ENCODE measurements at regions not wholly inside any gene's neighbourhood (a gene's known extent, or its start where the extent isn't known, plus 50 kb on each side); places are given as distances from the start of the nearest gene placed in this dataset.
"Not testable (repeated sequence)": the region's sequence is repeated elsewhere in the genome, so short reads cannot be mapped to it uniquely, and the experiment has no call there.

GRCh38 chr1:222382171-222382570, 165.7 kb downstream of the HHIPL2 start:
- intact Hi-C loops (cut with DNase I), result no loop called here
- no peak overlapping the region for H3K27ac ChIP-seq
- FAIRE-seq (no peak), ATAC-seq (no peak), DNase-seq (no peak)
- no peaks in the 10 kb centered on the region for H3K27me3 ChIP-seq
- no peaks in the 10 kb centered on the region for H3K36me3 ChIP-seq
- H3K4me1 ChIP-seq, result no peaks in the 10 kb centered on the region
- TF ChIP-seq, protein P1, sequence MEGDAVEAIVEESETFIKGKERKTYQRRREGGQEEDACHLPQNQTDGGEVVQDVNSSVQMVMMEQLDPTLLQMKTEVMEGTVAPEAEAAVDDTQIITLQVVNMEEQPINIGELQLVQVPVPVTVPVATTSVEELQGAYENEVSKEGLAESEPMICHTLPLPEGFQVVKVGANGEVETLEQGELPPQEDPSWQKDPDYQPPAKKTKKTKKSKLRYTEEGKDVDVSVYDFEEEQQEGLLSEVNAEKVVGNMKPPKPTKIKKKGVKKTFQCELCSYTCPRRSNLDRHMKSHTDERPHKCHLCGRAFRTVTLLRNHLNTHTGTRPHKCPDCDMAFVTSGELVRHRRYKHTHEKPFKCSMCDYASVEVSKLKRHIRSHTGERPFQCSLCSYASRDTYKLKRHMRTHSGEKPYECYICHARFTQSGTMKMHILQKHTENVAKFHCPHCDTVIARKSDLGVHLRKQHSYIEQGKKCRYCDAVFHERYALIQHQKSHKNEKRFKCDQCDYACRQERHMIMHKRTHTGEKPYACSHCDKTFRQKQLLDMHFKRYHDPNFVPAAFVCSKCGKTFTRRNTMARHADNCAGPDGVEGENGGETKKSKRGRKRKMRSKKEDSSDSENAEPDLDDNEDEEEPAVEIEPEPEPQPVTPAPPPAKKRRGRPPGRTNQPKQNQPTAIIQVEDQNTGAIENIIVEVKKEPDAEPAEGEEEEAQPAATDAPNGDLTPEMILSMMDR (IDR thresholded peaks at IDR 0.05), result no peak
- H3K9me3 ChIP-seq, result no peaks in the 10 kb centered on the region
- 48 to 53% methylated on average over 3 of the region's 3 CpGs for WGBS, 2 donors
- H3K4me3 ChIP-seq, result no peak overlapping the region

GRCh38 chr1:222377428-222378088, 170.3 kb downstream of the HHIPL2 start:
- no peaks in the 10 kb centered on the region for H3K36me3 ChIP-seq
- TF ChIP-seq, protein P1 (IDR thresholded peaks at IDR 0.05), result no peak
- 59 to 69% methylated on average over 6 of the region's 6 CpGs for WGBS, 2 donors
- no peak for DNase-seq
- no peaks in the 10 kb centered on the region for H3K4me1 ChIP-seq
- H3K4me3 ChIP-seq, result no peak overlapping the region
- H3K9me3 ChIP-seq, result no peaks in the 10 kb centered on the region
- intact Hi-C loops (cut with DNase I), result no loop called here
- no peaks in the 10 kb centered on the region for H3K27me3 ChIP-seq
- ATAC-seq, result no peak
- no peak for FAIRE-seq
- H3K27ac ChIP-seq, result no peak overlapping the region

DNA sequence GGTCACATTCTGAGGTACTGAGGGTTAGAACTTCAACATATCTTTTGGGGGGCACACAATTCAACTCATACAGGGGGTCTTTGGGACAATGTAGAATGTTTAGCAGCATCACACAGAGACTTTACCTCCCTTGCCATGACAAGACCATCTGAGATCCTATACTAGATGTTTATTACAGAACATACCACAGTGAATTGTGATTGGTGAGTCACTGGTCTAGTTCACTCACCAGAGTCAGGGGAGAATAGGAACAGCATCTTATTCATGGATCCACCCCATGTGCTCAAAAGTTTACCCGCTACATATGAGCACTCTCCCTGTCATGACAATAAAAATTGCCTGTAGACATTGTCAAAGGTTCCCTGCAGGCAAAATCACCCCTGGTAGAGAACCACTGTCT, 171.1 kb downstream of the HHIPL2 start:
- H3K36me3 ChIP-seq; H3K4me1 ChIP-seq; H3K9me3 ChIP-seq; H3K4me3 ChIP-seq; H3K27ac ChIP-seq; ATAC-seq; DNase-seq; FAIRE-seq; intact Hi-C loops (cut with DNase I); H3K27me3 ChIP-seq: not testable (repeated sequence)
- 93 to 96% methylated on average over 1 of the region's 1 CpG for WGBS, 2 donors

DNA sequence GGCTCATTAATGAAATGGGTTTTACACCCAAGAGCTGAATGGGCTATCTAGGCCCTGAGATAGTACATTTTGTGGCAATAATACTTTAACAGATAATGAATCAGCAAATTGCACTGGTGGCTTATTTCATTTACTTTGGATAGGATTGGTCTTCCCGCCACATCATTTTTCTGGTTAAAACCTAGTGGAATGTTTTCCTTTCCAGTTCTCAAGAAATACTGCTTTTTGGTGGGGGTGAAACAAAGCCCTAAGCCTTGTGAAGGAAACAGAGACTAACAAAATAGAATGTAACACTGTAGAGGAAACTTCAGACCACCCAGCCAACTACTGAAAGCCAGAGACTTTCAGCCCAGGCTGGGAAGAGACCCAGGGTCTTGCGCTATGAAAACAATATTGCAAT, 172.2 kb downstream of the HHIPL2 start:
- no peak overlapping the region for H3K27ac ChIP-seq
- TF ChIP-seq, protein P1 (IDR thresholded peaks at IDR 0.05), result no peak
- DNase-seq (no peak), ATAC-seq (no peak), FAIRE-seq (no peak)
- H3K4me3 ChIP-seq, result no peak overlapping the region
- WGBS, 2 donors, result 94 to 98% methylated on average over 2 of the region's 2 CpGs
- H3K27me3 ChIP-seq, result no peaks in the 10 kb centered on the region
- intact Hi-C loops (cut with DNase I), result no loop called here
- H3K9me3 ChIP-seq, result no peaks in the 10 kb centered on the region
- H3K36me3 ChIP-seq, result no peaks in the 10 kb centered on the region
- H3K4me1 ChIP-seq, result no peaks in the 10 kb centered on the region

DNA sequence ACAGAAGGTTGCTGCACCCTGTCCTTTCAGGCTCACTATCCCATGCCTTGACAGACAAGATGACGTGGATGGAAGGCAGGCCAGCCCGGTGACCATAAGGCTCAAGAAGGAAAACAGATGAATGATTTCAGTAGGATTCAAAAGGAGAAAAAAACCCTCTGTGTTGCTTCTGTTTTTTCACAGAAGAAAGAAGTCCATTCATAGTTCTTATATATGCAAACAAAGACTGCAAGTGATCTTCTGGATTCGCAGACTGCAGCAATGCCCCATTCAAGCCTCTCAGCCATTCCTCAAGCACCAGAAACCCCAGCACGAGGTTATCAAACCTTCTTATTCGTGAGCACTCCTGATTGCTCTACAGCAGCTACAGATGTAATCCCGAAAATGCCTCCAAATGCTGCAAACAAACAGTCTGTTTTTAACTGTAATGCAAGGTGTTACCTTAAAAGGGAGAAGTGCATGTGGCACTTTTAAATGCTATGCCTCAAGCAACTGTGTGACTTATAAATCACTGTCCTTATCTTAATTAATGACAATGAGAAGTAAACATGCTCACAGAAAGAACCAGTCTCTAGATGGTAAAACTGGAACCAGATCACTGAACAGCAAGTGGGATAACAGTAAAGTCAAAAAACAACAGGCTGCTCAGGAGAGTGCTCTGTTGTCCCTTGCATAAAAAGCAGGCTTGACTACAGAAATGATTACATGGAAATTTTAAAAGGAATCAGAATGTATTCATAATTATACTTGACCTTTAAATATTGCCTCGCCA, 173.9 kb downstream of the HHIPL2 start:
- no peaks in the 10 kb centered on the region for H3K9me3 ChIP-seq
- WGBS, 2 donors, result 45 to 50% methylated on average over 7 of the region's 7 CpGs
- H3K27ac ChIP-seq, result no peak overlapping the region
- no peak for ATAC-seq
- H3K4me3 ChIP-seq, result no peak overlapping the region
- TF ChIP-seq, protein P1 (IDR thresholded peaks at IDR 0.05), result no peak
- no peak for DNase-seq
- intact Hi-C loops (cut with DNase I), result no loop called here
- no peaks in the 10 kb centered on the region for H3K27me3 ChIP-seq
- no peaks in the 10 kb centered on the region for H3K4me1 ChIP-seq
- no peaks in the 10 kb centered on the region for H3K36me3 ChIP-seq
- FAIRE-seq, result no peak
